ENCODE measurements at regions not wholly inside any gene's neighbourhood (a gene's known extent, or its start where the extent isn't known, plus 50 kb on each side); places are given as distances from the start of the nearest gene placed in this dataset.

GRCh38 chr2:53209679-53210458, 557.7 kb upstream of the CHAC2 start:
- TF ChIP-seq CTCF (optimal IDR thresholded peaks at IDR 0.05 in 1 of 3, IDR thresholded peaks at IDR 0.05 in 1 of 3, conservative IDR thresholded peaks at IDR 0.05 in 1 of 3; ENCODE audit: extremely low read depth in 1 of 3, insufficient read depth in 2 of 3, low read length in 3 of 3) (no peak), EZH2 (IDR thresholded peaks at IDR 0.05; ENCODE audit: low read length) (no peak)
